HepG2 (cell line): ENCODE measurements at regions not wholly inside any gene's neighbourhood (a gene's known extent, or its start where the extent isn't known, plus 50 kb on each side); places are given as distances from the start of the nearest gene placed in this dataset.

ENCODE experiments used
- ARNT2 ChIP-seq: sonication (generic); formaldehyde crosslinking; IDR thresholded peaks from 2 replicates; pipeline ENCODE4 v1.8.0; 2022; ENCODE audit warnings: mild to moderate bottlenecking, low read depth, missing genetic modification reagents, moderate library complexity
- CHD2 ChIP-seq: IDR thresholded peaks from 2 replicates; pipeline ENCODE4 v1.6.1; 2011; ENCODE audit warnings: low read depth, low read length, improper control_type of control experiment
- CHD4 ChIP-seq: fragments of 200-600 bp; sonication (generic); IDR thresholded peaks from 2 replicates; pipeline ENCODE4 v1.7.0; 2017; ENCODE audit warnings: mild to moderate bottlenecking, low read length, borderline replicate concordance
- DZIP1 ChIP-seq: sonication (generic); formaldehyde crosslinking; IDR thresholded peaks from 2 replicates; pipeline ENCODE4 v1.5.0; 2020; ENCODE audit warnings: mild to moderate bottlenecking, missing genetic modification reagents
- ISX ChIP-seq: sonication (generic); formaldehyde crosslinking; conservative IDR thresholded peaks from 2 replicates; pipeline ENCODE4 v1.5.0; 2020; ENCODE audit warnings: missing genetic modification reagents
- LCORL ChIP-seq, 2 experiments: fragments of 450-650 bp in 1 of 2; sonication (generic) in 1 of 2; formaldehyde crosslinking in 1 of 2; IDR thresholded peaks; 2 replicates each; pipeline versions ENCODE4 v1.5.0 to v1.6.1; 2017 to 2020; ENCODE audit warnings: antibody characterized with exemption in 1 of 2, missing genetic modification reagents in 1 of 2
- PAX8 ChIP-seq: sonication (generic); formaldehyde crosslinking; IDR thresholded peaks from 2 replicates; pipeline ENCODE4 v1.8.0; 2022; ENCODE audit warnings: mild to moderate bottlenecking, missing genetic modification reagents, borderline replicate concordance
- PBX2 ChIP-seq: IDR thresholded peaks from 2 replicates; pipeline ENCODE4 v1.6.1; 2016; ENCODE audit warnings: control low read depth
- SRSF1 ChIP-seq: fragments of 200-400 bp; formaldehyde crosslinking; optimal IDR thresholded peaks from 2 replicates; pipeline ENCODE3; 2017; ENCODE audit warnings: mild to moderate bottlenecking, low read depth, low read length, moderate library complexity
- ZFP36L2 ChIP-seq: sonication (generic); formaldehyde crosslinking; IDR thresholded peaks from 2 replicates; pipeline ENCODE4 v1.4.0; 2020; ENCODE audit warnings: missing genetic modification reagents
- ZFP37 ChIP-seq: sonication (generic); formaldehyde crosslinking; IDR thresholded peaks from 2 replicates; pipeline ENCODE4 v1.4.0; 2020; ENCODE audit warnings: missing genetic modification reagents, borderline replicate concordance
- ZNF138 ChIP-seq: sonication (generic); formaldehyde crosslinking; IDR thresholded peaks from 2 replicates; pipeline ENCODE4 v1.5.0; 2020; ENCODE audit warnings: mild to moderate bottlenecking, low read depth, missing genetic modification reagents
- ZNF329 ChIP-seq: sonication (generic); formaldehyde crosslinking; IDR thresholded peaks from 2 replicates; pipeline ENCODE4 v1.9.0; 2021; ENCODE audit warnings: low read depth, mild to moderate bottlenecking, missing genetic modification reagents
- ZNF710 ChIP-seq: sonication (generic); formaldehyde crosslinking; IDR thresholded peaks from 2 replicates; pipeline ENCODE4 v1.5.0; 2020; ENCODE audit warnings: mild to moderate bottlenecking, missing genetic modification reagents, borderline replicate concordance
- ZNF781 ChIP-seq: sonication (generic); formaldehyde crosslinking; IDR thresholded peaks from 2 replicates; pipeline ENCODE4 v1.5.1; 2020; ENCODE audit warnings: borderline replicate concordance, mild to moderate bottlenecking, missing genetic modification reagents; ENCODE audit errors: not compliant biosample characterization
- TF ChIP-seq, protein P1 (sequence below): sonication (generic); formaldehyde crosslinking; IDR thresholded peaks from 2 replicates; pipeline ENCODE4 v1.4.0; 2020; ENCODE audit warnings: missing genetic modification reagents
- TF ChIP-seq, protein P2 (sequence below): IDR thresholded peaks from 2 replicates; pipeline ENCODE4 v1.6.1; 2016; ENCODE audit warnings: low read depth

GRCh38 chr6:137793805-137794515 lies 73.1 kb upstream of the TNFAIP3 start (continued):
- TF ChIP-seq ARNT2 (CRISPR knock-in tag) (0 out of 2 replicates have a peak, but pooled peaks have one; percentile 20), PBX2 (CRISPR knock-in tag) (no peak), ZFP37 (CRISPR knock-in tag) (no peak), DZIP1 (CRISPR knock-in tag) (no peak), ZNF329 (no peak), CHD4 (no peak; the same call in 1 of the 2 replicates), CHD2 (no peak), ZNF781 (CRISPR knock-in tag) (peak; percentile 80), PAX8 (CRISPR knock-in tag) (no peak), LCORL (IDR thresholded peaks at IDR 0.05) (no peak), LCORL (CRISPR knock-in tag; IDR thresholded peaks at IDR 0.05) (no peak), ISX (CRISPR knock-in tag) (no peak), ZNF710 (0 out of 2 replicates have a peak, but pooled peaks have one; percentile 8), SRSF1 (no peak), ZFP36L2 (CRISPR knock-in tag) (no peak), ZNF138 (CRISPR knock-in tag) (no peak)
- TF ChIP-seq, protein P1, sequence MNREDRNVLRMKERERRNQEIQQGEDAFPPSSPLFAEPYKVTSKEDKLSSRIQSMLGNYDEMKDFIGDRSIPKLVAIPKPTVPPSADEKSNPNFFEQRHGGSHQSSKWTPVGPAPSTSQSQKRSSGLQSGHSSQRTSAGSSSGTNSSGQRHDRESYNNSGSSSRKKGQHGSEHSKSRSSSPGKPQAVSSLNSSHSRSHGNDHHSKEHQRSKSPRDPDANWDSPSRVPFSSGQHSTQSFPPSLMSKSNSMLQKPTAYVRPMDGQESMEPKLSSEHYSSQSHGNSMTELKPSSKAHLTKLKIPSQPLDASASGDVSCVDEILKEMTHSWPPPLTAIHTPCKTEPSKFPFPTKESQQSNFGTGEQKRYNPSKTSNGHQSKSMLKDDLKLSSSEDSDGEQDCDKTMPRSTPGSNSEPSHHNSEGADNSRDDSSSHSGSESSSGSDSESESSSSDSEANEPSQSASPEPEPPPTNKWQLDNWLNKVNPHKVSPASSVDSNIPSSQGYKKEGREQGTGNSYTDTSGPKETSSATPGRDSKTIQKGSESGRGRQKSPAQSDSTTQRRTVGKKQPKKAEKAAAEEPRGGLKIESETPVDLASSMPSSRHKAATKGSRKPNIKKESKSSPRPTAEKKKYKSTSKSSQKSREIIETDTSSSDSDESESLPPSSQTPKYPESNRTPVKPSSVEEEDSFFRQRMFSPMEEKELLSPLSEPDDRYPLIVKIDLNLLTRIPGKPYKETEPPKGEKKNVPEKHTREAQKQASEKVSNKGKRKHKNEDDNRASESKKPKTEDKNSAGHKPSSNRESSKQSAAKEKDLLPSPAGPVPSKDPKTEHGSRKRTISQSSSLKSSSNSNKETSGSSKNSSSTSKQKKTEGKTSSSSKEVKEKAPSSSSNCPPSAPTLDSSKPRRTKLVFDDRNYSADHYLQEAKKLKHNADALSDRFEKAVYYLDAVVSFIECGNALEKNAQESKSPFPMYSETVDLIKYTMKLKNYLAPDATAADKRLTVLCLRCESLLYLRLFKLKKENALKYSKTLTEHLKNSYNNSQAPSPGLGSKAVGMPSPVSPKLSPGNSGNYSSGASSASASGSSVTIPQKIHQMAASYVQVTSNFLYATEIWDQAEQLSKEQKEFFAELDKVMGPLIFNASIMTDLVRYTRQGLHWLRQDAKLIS = 0 out of 2 replicates have a peak, but pooled peaks have one; percentile 22
- TF ChIP-seq, protein P2, sequence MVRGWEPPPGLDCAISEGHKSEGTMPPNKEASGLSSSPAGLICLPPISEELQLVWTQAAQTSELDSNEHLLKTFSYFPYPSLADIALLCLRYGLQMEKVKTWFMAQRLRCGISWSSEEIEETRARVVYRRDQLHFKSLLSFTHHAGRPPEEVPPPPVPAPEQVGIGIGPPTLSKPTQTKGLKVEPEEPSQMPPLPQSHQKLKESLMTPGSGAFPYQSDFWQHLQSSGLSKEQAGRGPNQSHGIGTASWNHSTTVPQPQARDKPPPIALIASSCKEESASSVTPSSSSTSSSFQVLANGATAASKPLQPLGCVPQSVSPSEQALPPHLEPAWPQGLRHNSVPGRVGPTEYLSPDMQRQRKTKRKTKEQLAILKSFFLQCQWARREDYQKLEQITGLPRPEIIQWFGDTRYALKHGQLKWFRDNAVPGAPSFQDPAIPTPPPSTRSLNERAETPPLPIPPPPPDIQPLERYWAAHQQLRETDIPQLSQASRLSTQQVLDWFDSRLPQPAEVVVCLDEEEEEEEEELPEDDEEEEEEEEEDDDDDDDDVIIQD (CRISPR knock-in tag) = no peak; the same call in 1 of the 2 replicates
